Muscle layer of duodenum (tissue), 2 donors: ENCODE measurements at regions not wholly inside any gene's neighbourhood (a gene's known extent, or its start where the extent isn't known, plus 50 kb on each side); places are given as distances from the start of the nearest gene placed in this dataset.

Source experiments
- H3K27ac ChIP-seq: one replicate; pipeline ENCODE4 v1.7.0; 2013; ENCODE audit warnings: mild to moderate bottlenecking, low read length
- H3K27me3 ChIP-seq: one replicate; pipeline ENCODE4 v1.7.0; 2013; ENCODE audit warnings: low read depth, mild to moderate bottlenecking, control low read depth, low read length
- H3K36me3 ChIP-seq, 2 donors: one replicate each; pipeline ENCODE4 v1.7.0; 2013; ENCODE audit warnings: low read length in 2 of 2, control low read depth in 1 of 2, mild to moderate bottlenecking in 1 of 2; ENCODE audit not compliant: insufficient read depth in 2 of 2, control insufficient read depth in 1 of 2
- H3K4me1 ChIP-seq, 2 donors: one replicate each; pipeline ENCODE4 v1.7.0; 2013; ENCODE audit warnings: low read length in 2 of 2, mild to moderate bottlenecking in 2 of 2, control low read depth in 1 of 2, moderate library complexity in 1 of 2; ENCODE audit not compliant: insufficient read depth in 2 of 2, control insufficient read depth in 1 of 2
- H3K4me3 ChIP-seq, 2 donors: one replicate each; pipeline ENCODE4 v1.7.0; 2013; ENCODE audit warnings: low read length in 2 of 2, low read depth in 1 of 2, mild to moderate bottlenecking in 1 of 2
- H3K9me3 ChIP-seq, 2 donors: one replicate each; pipeline ENCODE4 v1.7.0; 2013; ENCODE audit warnings: low read length in 2 of 2, control low read depth in 1 of 2, mild to moderate bottlenecking in 1 of 2; ENCODE audit not compliant: control insufficient read depth in 1 of 2
- donor health status: healthy.

DNA sequence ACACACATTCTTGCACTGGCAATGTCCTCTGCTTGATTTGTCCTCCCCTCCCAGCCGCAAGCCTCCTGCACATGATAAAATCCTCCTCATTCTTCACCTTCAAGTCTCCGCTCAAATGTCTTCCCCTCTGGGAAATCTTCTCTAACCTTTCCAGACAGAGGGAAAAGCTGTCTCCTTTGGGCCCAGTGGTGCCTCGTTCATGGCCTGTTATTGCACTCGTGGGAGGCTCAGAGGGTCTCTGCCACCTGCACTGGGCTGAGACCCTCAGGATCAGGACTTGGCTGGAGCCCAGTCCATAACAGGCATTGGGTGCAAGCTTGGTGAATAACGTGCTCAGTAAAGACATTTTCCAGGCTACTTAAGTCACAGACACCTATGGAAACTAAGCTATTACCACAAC lies 68.6 kb downstream of the PTGR3 start:
- no peaks in the 10 kb centered on the region for H3K27me3 ChIP-seq

DNA sequence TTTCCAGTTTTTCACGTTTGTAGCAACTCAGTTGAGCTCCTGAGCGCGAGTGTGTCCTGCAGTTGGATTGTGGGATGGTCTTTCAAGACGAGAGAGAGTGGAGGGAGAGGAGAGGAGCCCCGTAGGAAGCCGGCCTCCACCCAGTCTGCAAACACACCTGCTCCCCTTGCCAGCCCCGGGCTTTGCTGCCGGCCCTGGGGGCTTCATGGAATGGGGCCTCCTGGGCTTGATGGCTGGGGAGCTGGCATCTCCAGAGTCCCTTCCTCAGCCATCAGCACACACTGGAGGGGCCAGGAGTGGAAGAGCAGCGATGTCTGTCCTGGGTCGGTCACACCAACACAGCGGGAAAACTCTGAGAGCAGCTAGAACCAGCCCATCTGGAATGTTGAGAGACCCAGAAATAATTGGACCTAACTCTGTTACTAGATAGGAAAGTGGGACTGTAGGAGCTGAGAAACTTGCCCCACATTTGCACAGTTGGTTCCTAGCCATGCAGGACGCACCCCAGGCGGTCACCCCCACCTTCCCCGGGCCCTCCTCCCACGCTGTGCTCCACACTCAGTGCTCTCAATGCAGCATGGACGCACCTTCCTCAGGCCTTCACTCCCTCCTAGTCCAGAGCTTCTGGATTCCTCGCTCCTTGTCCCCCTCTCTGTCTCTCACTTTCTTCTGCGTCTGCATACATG lies 69.6 kb downstream of the PTGR3 start:
- Histone ChIP-seq H3K27ac (no peak overlapping the region), H3K36me3 (no peaks in the 10 kb centered on the region), H3K4me3 (no peak overlapping the region), H3K9me3 (no peaks in the 10 kb centered on the region), H3K27me3 (no peaks in the 10 kb centered on the region), H3K4me1 (no peaks in the 10 kb centered on the region)

More for the DNA sequence above, 68.6 kb downstream of the PTGR3 start:
- Histone ChIP-seq H3K9me3 (no peaks in the 10 kb centered on the region), H3K4me1 (no peaks in the 10 kb centered on the region), H3K36me3 (no peaks in the 10 kb centered on the region), H3K27ac (no peak overlapping the region), H3K4me3 (no peak overlapping the region)

DNA sequence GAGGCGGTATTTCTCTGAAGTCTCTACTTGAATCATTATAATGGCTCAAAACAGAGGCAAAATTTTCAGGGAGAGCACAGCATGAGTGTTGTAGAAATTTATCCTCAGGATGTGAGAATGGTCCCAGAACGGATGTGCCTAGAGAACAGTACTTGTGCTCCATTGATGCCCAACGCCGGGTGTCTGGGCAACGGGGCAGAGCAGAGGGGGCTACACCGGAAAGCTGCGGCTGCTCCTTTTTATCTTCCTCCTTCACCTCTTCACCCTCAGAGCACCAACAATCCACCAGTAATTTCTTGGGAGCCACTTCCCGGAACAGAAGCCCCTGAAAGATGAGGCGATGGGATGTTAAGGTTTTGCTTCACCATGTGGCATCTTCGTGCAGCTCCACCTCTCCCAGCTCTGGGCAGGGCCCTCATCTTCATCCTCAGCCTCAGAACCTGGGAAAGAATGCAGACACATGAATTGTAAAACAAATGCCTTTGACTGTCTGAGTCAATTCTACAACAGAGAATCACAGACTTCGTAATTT lies 71.5 kb downstream of the PTGR3 start:
- Histone ChIP-seq H3K4me1 (no peaks in the 10 kb centered on the region), H3K27ac (no peak overlapping the region), H3K9me3 (no peaks in the 10 kb centered on the region), H3K27me3 (no peaks in the 10 kb centered on the region), H3K4me3 (no peak overlapping the region), H3K36me3 (no peaks in the 10 kb centered on the region)

GRCh38 chr18:75135158-75135725 lies 73.7 kb downstream of the PTGR3 start:
- H3K4me3 ChIP-seq: no peak overlapping the region
- H3K27ac ChIP-seq: no peak overlapping the region
- H3K9me3 ChIP-seq: no peaks in the 10 kb centered on the region
- H3K27me3 ChIP-seq: no peaks in the 10 kb centered on the region
- H3K4me1 ChIP-seq: no peaks in the 10 kb centered on the region
- H3K36me3 ChIP-seq: no peaks in the 10 kb centered on the region

GRCh38 chr18:75134611-75134975 lies 74.3 kb downstream of the PTGR3 start:
- Histone ChIP-seq H3K9me3 (no peaks in the 10 kb centered on the region), H3K27me3 (no peaks in the 10 kb centered on the region), H3K27ac (no peak overlapping the region), H3K36me3 (no peaks in the 10 kb centered on the region), H3K4me1 (no peaks in the 10 kb centered on the region), H3K4me3 (no peak overlapping the region)

DNA sequence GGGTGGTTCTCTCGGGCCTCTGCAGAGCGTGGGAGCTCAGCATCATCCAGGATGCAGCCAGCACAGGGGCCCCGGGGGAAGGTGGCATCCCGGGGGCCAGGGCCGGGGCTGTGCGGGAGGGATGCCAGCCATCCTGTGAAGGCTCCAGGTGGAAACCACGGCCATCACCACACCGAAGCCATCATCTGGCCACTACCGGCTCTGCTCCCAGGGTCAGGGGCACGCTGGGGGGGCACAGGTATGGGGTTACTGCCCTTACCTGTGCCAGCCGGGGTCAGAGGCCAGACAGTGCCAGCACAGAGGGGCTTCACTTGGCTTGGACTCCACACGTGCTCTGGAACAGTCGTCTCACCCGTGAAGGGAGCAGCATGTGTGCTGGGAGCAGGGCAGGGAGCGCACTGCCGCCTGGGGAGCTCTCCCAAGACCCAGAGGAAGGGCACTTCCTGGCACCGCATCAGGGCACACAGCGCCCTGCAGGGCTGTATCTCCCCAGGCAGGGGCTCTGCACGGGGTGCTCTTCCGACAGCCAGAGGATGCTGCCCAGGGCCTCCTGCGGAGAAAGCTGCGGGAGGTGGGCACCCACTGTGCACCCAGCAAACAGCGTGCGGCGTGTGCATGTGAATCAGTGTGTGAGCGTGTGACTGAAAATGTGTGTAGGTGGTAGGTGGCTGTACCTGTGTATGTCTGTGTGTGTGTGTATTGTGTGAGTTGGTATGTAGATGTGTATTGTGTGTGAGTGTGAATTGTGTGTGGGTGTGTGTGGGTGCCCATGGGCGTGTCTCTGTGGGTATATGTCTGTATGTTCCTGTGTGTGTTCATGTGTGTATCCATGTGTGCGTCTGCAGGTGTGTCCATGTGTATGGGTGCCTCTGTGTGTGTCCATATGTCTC lies 75.0 kb downstream of the PTGR3 start:
- Histone ChIP-seq H3K36me3 (no peaks in the 10 kb centered on the region), H3K27ac (no peak overlapping the region), H3K27me3 (no peaks in the 10 kb centered on the region), H3K9me3 (no peaks in the 10 kb centered on the region), H3K4me3 (no peak overlapping the region), H3K4me1 (no peaks in the 10 kb centered on the region)

GRCh38 chr18:75132931-75133525 lies 75.9 kb downstream of the PTGR3 start:
- Histone ChIP-seq H3K9me3 (no peaks in the 10 kb centered on the region), H3K27ac (no peak overlapping the region), H3K4me1 (no peaks in the 10 kb centered on the region), H3K27me3 (no peaks in the 10 kb centered on the region), H3K36me3 (no peaks in the 10 kb centered on the region), H3K4me3 (no peak overlapping the region)

- Histone ChIP-seq H3K4me1 (no peaks in the 10 kb centered on the region), H3K27me3 (no peaks in the 10 kb centered on the region), H3K27ac (no peak overlapping the region), H3K36me3 (no peaks in the 10 kb centered on the region), H3K9me3 (no peaks in the 10 kb centered on the region), H3K4me3 (no peak overlapping the region)
Observed at GRCh38 chr18:75132098-75132870, 76.7 kb downstream of the PTGR3 start.

GRCh38 chr18:75131381-75132000 lies 77.4 kb downstream of the PTGR3 start:
- H3K36me3 ChIP-seq: no peaks in the 10 kb centered on the region
- H3K27ac ChIP-seq: no peak overlapping the region
- peak overlapping the region in 1 of 2 donors; percentile 30 for H3K4me3 ChIP-seq

DNA sequence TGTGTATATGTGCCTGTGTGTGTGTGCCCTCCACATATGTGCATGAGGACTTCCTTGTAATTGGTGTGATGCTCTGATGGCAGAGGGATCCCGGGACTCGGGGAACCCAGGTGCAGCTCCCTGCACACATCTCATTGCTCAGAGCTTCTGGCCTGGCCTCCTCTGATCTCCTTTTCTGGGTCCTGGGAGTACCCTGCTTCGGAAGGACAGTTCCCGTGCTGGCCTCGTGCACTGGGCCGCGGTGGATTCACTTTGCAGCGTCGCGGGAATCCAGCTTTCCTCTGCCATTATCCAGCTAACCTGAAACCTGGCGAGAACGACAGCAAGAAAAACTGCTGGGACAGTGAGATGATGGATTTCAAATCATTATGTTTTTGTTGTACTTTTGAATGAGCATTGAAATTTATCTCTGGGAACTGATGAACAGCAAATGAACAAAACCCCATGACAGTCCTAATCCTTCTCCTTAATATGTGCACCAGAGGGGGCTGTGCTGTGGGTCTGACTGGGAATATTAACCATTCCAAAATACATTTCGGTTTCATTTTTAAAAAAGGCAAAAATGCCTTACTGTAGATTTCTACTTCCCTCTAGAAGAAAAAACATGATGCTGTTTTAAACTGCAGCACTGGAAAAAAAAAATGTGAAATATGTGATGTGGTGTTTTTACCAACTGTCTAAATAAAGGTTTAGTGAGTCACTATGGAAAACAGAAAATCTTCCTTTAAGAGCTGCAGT lies 78.2 kb downstream of the PTGR3 start:
- no peaks in the 10 kb centered on the region for H3K4me1 ChIP-seq
- no peaks in the 10 kb centered on the region for H3K9me3 ChIP-seq
- no peaks in the 10 kb centered on the region for H3K27me3 ChIP-seq
- H3K36me3 ChIP-seq: no peaks in the 10 kb centered on the region
- no peak overlapping the region for H3K27ac ChIP-seq
- H3K4me3 ChIP-seq: peak overlapping the region in 1 of 2 donors; percentile 30

More at GRCh38 chr18:75131381-75132000, 77.4 kb downstream of the PTGR3 start:
- Histone ChIP-seq H3K9me3 (no peaks in the 10 kb centered on the region), H3K4me1 (no peaks in the 10 kb centered on the region), H3K27me3 (no peaks in the 10 kb centered on the region)
